MCF 10A (cell line): ENCODE measurements at regions not wholly inside any gene's neighbourhood (a gene's known extent, or its start where the extent isn't known, plus 50 kb on each side); places are given as distances from the start of the nearest gene placed in this dataset.

Source experiments
- BruUV-seq: library from RNA; stranded (reverse); fragments of 400-500 nt; replicated peaks from 2 replicates; lab custom pipeline; 2021; lab: Mats Ljungman, UMichigan
- CTCF ChIA-PET: fragments of 300-600 bp; sonication (Branson Sonifier 250); formaldehyde crosslinking; extraction: SDS; loops from one replicate; lab custom pipeline; 2021; ENCODE audit warnings: antibody characterized with exemption, inconsistent platforms; lab: Yijun Ruan, JAX
- POLR2A ChIA-PET: fragments of 300-600, 350-650 bp; sonication (Branson Sonifier 250); formaldehyde crosslinking; extraction: SDS; loops from one replicate; lab custom pipeline; 2020; ENCODE audit warnings: antibody characterized with exemption, inconsistent platforms; lab: Yijun Ruan, JAX
- DNase-seq: peaks from one replicate; pipeline ENCODE4 v3.0.0-alpha.2; 2018; ENCODE audit not compliant: unreplicated experiment
- H3K27ac Mint-ChIP-seq: one replicate; pipeline ENCODE4 v1.8.0; 2022; ENCODE audit warnings: mild to moderate bottlenecking, low read depth, mixed read lengths; ENCODE audit not compliant: unreplicated experiment
- H3K27me3 Mint-ChIP-seq: one replicate; pipeline ENCODE4 v1.8.0; 2022; ENCODE audit warnings: mixed read lengths; ENCODE audit not compliant: insufficient read depth, unreplicated experiment
- H3K36me3 Mint-ChIP-seq: one replicate; pipeline ENCODE4 v1.8.0; 2022; ENCODE audit warnings: mild to moderate bottlenecking, moderate library complexity, mixed read lengths; ENCODE audit not compliant: insufficient read depth, unreplicated experiment
- H3K4me1 Mint-ChIP-seq: one replicate; pipeline ENCODE4 v1.8.0; 2022; ENCODE audit warnings: mixed read lengths; ENCODE audit not compliant: insufficient read depth, unreplicated experiment
- H3K4me3 Mint-ChIP-seq: one replicate; pipeline ENCODE4 v1.8.0; 2022; ENCODE audit warnings: mild to moderate bottlenecking, moderate library complexity, mixed read lengths; ENCODE audit not compliant: unreplicated experiment
- H3K9me3 Mint-ChIP-seq: one replicate; pipeline ENCODE4 v1.8.0; 2022; ENCODE audit warnings: mixed read lengths; ENCODE audit not compliant: unreplicated experiment
- CTCF ChIP-seq: fragments of 200-600 bp; IDR thresholded peaks from one replicate; pipeline ENCODE4 v1.8.0; 2022; ENCODE audit warnings: antibody characterized with exemption, mild to moderate bottlenecking; ENCODE audit not compliant: unreplicated experiment
- intact Hi-C: fragments of 100-400 bp; cut with micrococcal nuclease; formaldehyde crosslinking; loops from 2 replicates; pipeline ENCODE4 v1.14.1; 2022

- intact Hi-C loops, result no loop called here
- ChIA-PET POLR2A (interaction anchor here (0.7 kb wide), 1 partner anchor 685 kb away, joined by 3 read pairs; no protein-coding TSS in a partner anchor), CTCF (interaction anchor here (0.6 kb wide), 1 partner anchor 94 kb away, joined by 3 read pairs; no protein-coding TSS in a partner anchor)
- no peaks in the 10 kb centered on the region for H3K4me1 Mint-ChIP-seq
- no peaks in the 10 kb centered on the region for H3K27me3 Mint-ChIP-seq
- no TSS peak for BruUV-seq
- no peak overlapping the region for H3K27ac Mint-ChIP-seq
- H3K9me3 Mint-ChIP-seq, result no peaks in the 10 kb centered on the region
- DNase-seq, result no peak
- H3K4me3 Mint-ChIP-seq, result no peak overlapping the region
- no peaks in the 10 kb centered on the region for H3K36me3 Mint-ChIP-seq
- TF ChIP-seq CTCF, result no peak
Observed at GRCh38 chr14:103225062-103225461, 101.8 kb downstream of the TNFAIP2 start.

- intact Hi-C loops, result no loop called here
- ChIA-PET POLR2A (interaction anchor here (0.7 to 1.0 kb wide), 2 partner anchors 21 to 685 kb away, joined by 3 read pairs; no protein-coding TSS in a partner anchor), CTCF (interaction anchor here (0.6 kb wide), 1 partner anchor 93 kb away, joined by 3 read pairs; no protein-coding TSS in a partner anchor)
- Mint-ChIP-seq H3K4me3 (no peak overlapping the region), H3K27me3 (no peaks in the 10 kb centered on the region), H3K4me1 (no peaks in the 10 kb centered on the region), H3K27ac (no peak overlapping the region), H3K9me3 (no peaks in the 10 kb centered on the region), H3K36me3 (no peaks in the 10 kb centered on the region)
- no peak for DNase-seq
- BruUV-seq, result no TSS peak
- TF ChIP-seq CTCF, result no peak
Observed at GRCh38 chr14:103225476-103225875, 102.2 kb downstream of the TNFAIP2 start.

- TF ChIP-seq CTCF, result no peak
- Mint-ChIP-seq H3K9me3 (no peaks in the 10 kb centered on the region), H3K27ac (no peak overlapping the region), H3K36me3 (no peaks in the 10 kb centered on the region), H3K4me3 (no peak overlapping the region), H3K27me3 (no peaks in the 10 kb centered on the region), H3K4me1 (no peaks in the 10 kb centered on the region)
- BruUV-seq, result no TSS peak
- no peak for DNase-seq
- intact Hi-C loops, result no loop called here
- POLR2A ChIA-PET, result no interaction called here
- CTCF ChIA-PET, result interaction anchor here (0.8 kb wide), 1 partner anchor 52 kb away, joined by 3 read pairs; no protein-coding TSS in a partner anchor
Observed at GRCh38 chr14:103227094-103227768, 104.0 kb downstream of the TNFAIP2 start.

- no peaks in the 10 kb centered on the region for H3K4me1 Mint-ChIP-seq
- ChIA-PET CTCF (no interaction called here), POLR2A (no interaction called here)
- H3K4me3 Mint-ChIP-seq, result no peak overlapping the region
- DNase-seq, result no peak
- H3K27me3 Mint-ChIP-seq, result no peaks in the 10 kb centered on the region
- no peak for TF ChIP-seq CTCF
- H3K36me3 Mint-ChIP-seq, result no peaks in the 10 kb centered on the region
- no peaks in the 10 kb centered on the region for H3K9me3 Mint-ChIP-seq
- H3K27ac Mint-ChIP-seq, result no peak overlapping the region
- intact Hi-C loops, result no loop called here
- no TSS peak for BruUV-seq
Observed at GRCh38 chr14:103228076-103228806, 105.0 kb downstream of the TNFAIP2 start.
